AG08395 (cell line): ENCODE measurements at regions not wholly inside any gene's neighbourhood (a gene's known extent, or its start where the extent isn't known, plus 50 kb on each side); places are given as distances from the start of the nearest gene placed in this dataset.

Experiments
- DNase-seq: peaks from one replicate; pipeline ENCODE4 v3.0.0; 2012; ENCODE audit warnings: mixed read lengths, low spot score

GRCh38 chr7:12783421-12784095, 96.1 kb downstream of the ARL4A start:
- no peak for DNase-seq

DNA sequence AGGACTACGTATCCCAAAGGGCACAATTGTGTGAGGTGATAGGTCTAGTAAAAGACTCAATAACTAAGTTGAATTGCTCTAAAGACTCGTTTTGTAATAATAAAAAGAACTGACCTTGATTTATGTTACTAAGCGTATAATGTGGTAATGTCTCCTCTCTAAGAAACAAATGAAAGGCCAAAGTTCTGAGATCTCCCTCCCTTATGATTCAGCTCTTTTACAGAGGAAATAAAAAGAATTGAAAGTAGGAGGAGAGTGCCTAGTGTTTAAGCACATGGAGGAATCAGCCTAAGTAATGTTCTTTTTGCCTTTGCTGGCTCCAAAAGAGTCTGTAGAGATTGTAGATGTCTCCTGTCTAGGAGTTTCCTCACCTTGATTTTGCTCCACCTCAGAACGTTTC, 98.0 kb downstream of the ARL4A start:
- DNase-seq: no peak

- no peak for DNase-seq
These were observed 99.1 kb downstream of the ARL4A start for GRCh38 chr7:12786494-12786893.

- no peak for DNase-seq
These were observed 100.7 kb downstream of the ARL4A start for GRCh38 chr7:12788171-12788570.

GRCh38 chr7:12788591-12788990, 101.2 kb downstream of the ARL4A start:
- DNase-seq: no peak

- no peak for DNase-seq
These were observed 107.4 kb downstream of the ARL4A start for GRCh38 chr7:12794722-12795302.

DNA sequence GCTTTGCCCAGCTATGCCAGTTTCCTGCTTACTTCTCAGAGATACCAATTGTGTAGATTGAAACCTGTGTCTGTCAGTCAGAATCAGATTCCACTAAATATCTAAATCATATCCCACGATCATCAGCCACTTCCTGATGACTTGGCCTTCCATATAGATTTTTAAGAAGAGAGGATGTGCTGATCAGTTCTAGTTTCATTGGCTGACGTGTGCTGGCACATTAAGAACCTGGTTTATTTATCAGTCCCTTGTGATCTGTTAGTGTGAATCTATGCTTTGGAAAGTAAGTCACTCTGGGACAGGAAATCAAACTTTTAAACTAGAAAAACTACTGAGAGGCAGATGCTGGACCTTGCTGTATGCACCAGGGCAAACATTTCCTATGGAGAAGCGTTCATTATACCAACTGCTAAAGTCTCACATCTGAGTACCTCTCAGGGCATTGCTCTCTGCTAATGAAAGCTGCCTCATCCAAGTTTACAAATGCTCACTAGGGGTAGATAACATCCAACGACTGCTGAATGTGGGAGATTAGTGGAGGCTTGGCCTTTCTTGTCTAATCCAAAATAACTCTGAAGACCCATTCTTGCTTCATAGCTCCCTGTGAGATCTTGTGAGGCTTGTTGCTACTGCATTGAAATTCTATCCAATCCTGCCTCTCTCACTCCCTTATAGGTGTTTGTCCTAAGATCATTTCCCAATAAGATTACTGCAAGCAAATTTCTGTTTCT, 109.1 kb downstream of the ARL4A start:
- DNase-seq: no peak

GRCh38 chr7:12800486-12800885, 113.1 kb downstream of the ARL4A start:
- no peak for DNase-seq

DNA sequence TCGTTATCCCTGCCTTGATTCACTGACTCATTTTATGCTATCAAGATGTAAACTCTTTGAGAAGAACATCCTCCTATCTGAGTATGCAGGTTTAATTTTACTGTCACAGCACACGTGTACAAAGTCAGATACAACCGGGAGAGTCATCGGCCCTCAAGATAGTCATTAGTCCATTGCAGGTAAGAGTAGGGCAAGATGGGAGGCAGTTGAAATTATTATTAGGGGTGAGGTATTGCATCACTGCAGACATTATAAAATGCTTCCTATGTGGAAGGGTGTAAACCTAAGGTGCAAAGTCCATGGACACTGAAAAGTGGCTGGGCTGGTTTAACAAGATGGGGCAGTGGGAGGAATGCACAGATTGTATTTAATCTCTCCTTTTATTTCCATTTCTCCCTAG, 113.7 kb downstream of the ARL4A start:
- no peak for DNase-seq

GRCh38 chr7:12802070-12802469, 114.6 kb downstream of the ARL4A start:
- no peak for DNase-seq

DNA sequence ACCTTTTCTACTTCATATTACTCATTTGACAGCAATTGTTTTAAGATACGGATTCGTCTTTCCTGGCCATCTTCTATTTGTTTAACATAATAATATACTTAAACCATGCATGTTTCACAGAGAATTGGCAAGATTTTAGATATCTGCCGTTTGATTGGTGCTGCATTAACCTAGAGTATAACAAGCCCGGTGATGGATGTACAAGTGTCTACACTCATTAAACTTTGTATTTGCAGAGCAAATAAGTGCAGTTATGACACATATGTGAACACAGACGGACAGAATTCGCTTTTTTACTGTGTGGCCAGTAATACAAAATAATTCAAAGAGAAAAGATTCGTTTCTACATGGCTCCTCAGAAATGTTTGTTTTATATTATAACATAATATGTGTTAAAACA, 116.1 kb downstream of the ARL4A start:
- DNase-seq: no peak

- DNase-seq: no peak
These were observed 118.1 kb downstream of the ARL4A start for GRCh38 chr7:12805518-12805928.

DNA sequence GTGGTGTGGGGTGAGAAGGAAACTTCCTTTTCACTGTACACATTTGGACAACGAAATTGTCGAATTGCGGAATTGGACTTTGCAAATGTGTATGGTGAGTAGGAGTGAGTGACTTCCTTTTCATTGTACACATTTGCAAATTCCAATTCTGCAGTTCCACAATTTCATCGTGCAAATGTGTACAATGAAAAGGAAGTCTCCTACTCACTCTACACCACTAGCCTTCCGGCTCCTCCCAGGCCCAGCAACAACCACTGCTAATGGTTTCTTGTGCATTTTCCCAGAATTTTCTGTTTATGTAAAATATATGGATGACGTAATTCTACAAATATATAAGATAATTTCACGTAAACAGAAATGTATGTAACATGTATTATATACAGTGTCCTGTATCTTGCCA, 118.5 kb downstream of the ARL4A start:
- no peak for DNase-seq

DNA sequence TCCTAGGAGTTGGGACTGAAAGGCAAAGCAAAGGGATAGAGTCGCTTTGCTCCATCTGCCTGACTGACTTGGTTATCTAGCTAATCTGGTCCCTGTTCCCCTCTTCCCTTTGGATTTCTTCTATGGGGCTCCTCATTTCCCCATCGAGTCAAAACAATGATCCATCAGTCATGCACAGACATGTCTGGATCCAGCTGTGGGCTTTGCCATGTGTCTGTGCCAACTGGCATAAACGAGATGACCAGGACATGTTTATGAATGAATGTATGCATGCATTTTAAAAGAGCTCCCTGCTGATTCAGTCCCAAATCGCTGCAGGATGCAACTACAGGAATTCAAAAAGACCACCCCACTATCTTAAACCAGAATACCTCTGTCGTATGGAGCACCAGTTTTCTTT, 122.0 kb downstream of the ARL4A start:
- DNase-seq: no peak

GRCh38 chr7:12812111-12812510, 124.7 kb downstream of the ARL4A start:
- no peak for DNase-seq

DNA sequence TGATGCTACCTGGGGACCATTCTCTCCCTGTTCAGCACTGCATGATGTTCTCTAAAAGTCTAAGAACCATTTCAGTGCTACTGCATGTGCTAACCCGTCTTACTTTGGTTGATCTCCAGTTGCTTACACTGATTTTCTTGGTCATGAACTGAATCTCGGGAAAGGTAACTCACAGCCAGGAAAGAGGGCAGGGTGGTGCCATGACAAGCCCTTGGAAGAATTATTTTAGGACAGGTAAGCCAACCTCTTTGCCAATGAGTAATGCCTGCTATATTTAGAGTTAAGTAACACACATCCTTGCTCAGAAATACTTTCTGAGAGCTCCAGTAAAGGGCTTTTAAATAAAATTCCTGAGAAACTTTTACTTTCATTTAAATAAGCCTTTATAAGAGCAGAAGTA, 126.7 kb downstream of the ARL4A start:
- DNase-seq: no peak

GRCh38 chr7:12814828-12815227, 127.4 kb downstream of the ARL4A start:
- no peak for DNase-seq

DNA sequence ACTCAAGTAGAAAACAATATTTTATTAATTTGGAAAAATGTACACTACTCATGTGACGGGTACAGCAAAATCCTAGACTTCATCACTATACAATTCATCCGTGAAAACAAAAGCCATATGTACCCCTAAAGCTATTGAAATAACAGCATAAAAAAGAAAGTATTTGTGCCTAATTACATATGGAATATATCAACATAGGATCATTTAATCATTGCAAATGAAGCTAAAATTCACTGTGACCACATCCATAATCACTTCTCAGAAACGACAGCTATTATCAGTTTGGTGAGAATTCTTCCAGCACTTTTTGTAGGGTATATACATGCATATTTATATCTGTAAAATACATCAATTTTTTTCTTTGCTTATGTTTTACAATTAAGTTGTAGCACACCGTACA, 128.0 kb downstream of the ARL4A start:
- no peak for DNase-seq

DNA sequence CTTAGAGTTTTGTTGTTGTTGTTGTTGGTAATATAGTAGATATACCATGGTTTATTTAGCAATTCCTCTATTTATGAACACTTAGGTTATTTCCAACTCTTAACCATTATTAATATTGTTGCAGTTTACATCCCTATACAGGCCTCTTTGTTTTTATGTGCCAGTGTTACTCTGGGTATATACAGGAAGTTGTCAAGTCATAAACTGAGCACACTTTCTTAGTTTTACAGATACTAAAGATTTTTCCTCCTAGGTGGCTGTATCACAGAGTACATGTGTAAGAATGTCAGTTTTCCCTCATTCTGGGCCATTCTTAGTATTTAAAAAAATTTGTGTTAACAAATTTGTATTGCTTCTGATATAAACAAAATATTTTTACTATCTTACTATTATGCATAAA, 128.4 kb downstream of the ARL4A start:
- no peak for DNase-seq

GRCh38 chr7:12820777-12821176, 133.3 kb downstream of the ARL4A start:
- DNase-seq: no peak

GRCh38 chr7:12821746-12822145, 134.3 kb downstream of the ARL4A start:
- no peak for DNase-seq

- no peak for DNase-seq
These were observed 138.6 kb downstream of the ARL4A start for GRCh38 chr7:12826079-12826478.

GRCh38 chr7:12827219-12827821, 139.9 kb downstream of the ARL4A start:
- DNase-seq: no peak
